HCT116 (cell line): ENCODE measurements at regions not wholly inside any gene's neighbourhood (a gene's known extent, or its start where the extent isn't known, plus 50 kb on each side); places are given as distances from the start of the nearest gene placed in this dataset.

Source experiments
- ATAC-seq: fragments of 200-7000 bp; cut with Tn5 transposase; 2 replicates; pipeline ENCODE4 v1.9.1; 2020; ENCODE audit warnings: mild to moderate bottlenecking, moderate library complexity
- BruUV-seq: library from RNA; stranded (reverse); fragments of 400-500 nt; replicated peaks from 2 replicates; lab custom pipeline; 2021; lab: Mats Ljungman, UMichigan
- CTCF ChIA-PET: fragments of 300-600 bp; sonication (Branson Sonifier 250); formaldehyde crosslinking; loops from one replicate; lab custom pipeline; 2021; ENCODE audit warnings: antibody characterized with exemption; lab: Charles Lee
- POLR2A ChIA-PET: fragments of 300-600, 350-600 bp; sonication (Branson Sonifier 250); formaldehyde crosslinking; loops from one replicate; lab custom pipeline; 2021; ENCODE audit warnings: antibody characterized with exemption; lab: Charles Lee
- RAD21 ChIA-PET, 2 experiments: fragments of 300-600 bp; sonication (Branson Sonifier 250); formaldehyde crosslinking; loops; one replicate each; lab custom pipeline; 2023; ENCODE audit warnings: low total read pairs in 2 of 2; ENCODE audit not compliant: uncharacterized antibody in 2 of 2, unreplicated experiment in 2 of 2, low non-redundant PET in 1 of 2; lab: Charles Lee
- DNase-seq: peaks from one replicate; pipeline ENCODE4 v3.0.0-alpha.2; 2010; ENCODE audit warnings: low read depth, low spot score
- H2AFZ ChIP-seq: fragments of 200-600 bp; shearing (Covaris generic), sonication (generic); 2 replicates; pipeline ENCODE4 v1.6.1; 2017; ENCODE audit warnings: low read depth, mixed run types, mixed read lengths, antibody characterized with exemption, low read length; ENCODE audit not compliant: poor library complexity, severe bottlenecking
- H3K27ac ChIP-seq: 2 replicates; pipeline ENCODE4 v1.5.1; 2012; ENCODE audit warnings: low read depth, low read length
- H3K27me3 ChIP-seq: fragments of 200-600 bp; sonication (generic); 2 replicates; pipeline ENCODE4 v1.6.1; 2016; ENCODE audit warnings: mixed run types, low read length, mixed read lengths; ENCODE audit not compliant: insufficient read depth
- H3K36me3 ChIP-seq, 2 experiments: fragments of 200-500 bp in 1 of 2; fragments of 200-600 bp in 1 of 2; sonication (Bioruptor generic) in 1 of 2; sonication (generic) in 1 of 2; 2 replicates each; pipeline versions ENCODE4 v1.5.1 to v1.6.1; 2014 to 2016; ENCODE audit warnings: low read length in 2 of 2, inconsistent platforms in 1 of 2, mixed read lengths in 1 of 2, mixed run types in 1 of 2; ENCODE audit not compliant: insufficient read depth in 2 of 2, control insufficient read depth in 1 of 2
- H3K4me1 ChIP-seq, 2 experiments: fragments of 200-600 bp in 1 of 2; sonication (generic) in 1 of 2; 2 replicates each; pipeline versions ENCODE4 v1.5.1 to v1.6.1; 2012 to 2017; ENCODE audit warnings: low read length in 2 of 2, inconsistent platforms in 1 of 2, mild to moderate bottlenecking in 1 of 2, mixed read lengths in 1 of 2, mixed run types in 1 of 2, moderate library complexity in 1 of 2; ENCODE audit not compliant: insufficient read depth in 2 of 2, control insufficient read depth in 1 of 2
- H3K4me2 ChIP-seq: fragments of 200-600 bp; sonication (generic); 2 replicates; pipeline ENCODE4 v1.6.1; 2017; ENCODE audit warnings: mixed run types, low read length, mixed read lengths
- H3K4me3 ChIP-seq, 2 experiments: fragments of 200-600 bp in 1 of 2; sonication (generic) in 1 of 2; replicated peaks in 1 of 2; 2 replicates each; pipeline ENCODE4 v1.5.1; 2011 to 2016; ENCODE audit warnings: low read length in 2 of 2, control low read depth in 1 of 2, low read depth in 1 of 2, mild to moderate bottlenecking in 1 of 2, mixed read lengths in 1 of 2, mixed run types in 1 of 2
- H3K79me2 ChIP-seq: fragments of 200-600 bp; sonication (generic); 2 replicates; pipeline ENCODE4 v1.6.1; 2017; ENCODE audit warnings: mild to moderate bottlenecking, mixed run types, low read length, moderate library complexity, mixed read lengths; ENCODE audit not compliant: insufficient read depth
- H3K9ac ChIP-seq: fragments of 200-600 bp; sonication (generic); 2 replicates; pipeline ENCODE4 v1.6.1; 2016; ENCODE audit warnings: low read length, mixed read lengths
- H3K9me2 ChIP-seq: fragments of 200-600 bp; sonication (generic), shearing (Covaris generic); 2 replicates; pipeline ENCODE4 v1.6.1; 2017; ENCODE audit warnings: mixed run types, mild to moderate bottlenecking, moderate library complexity; ENCODE audit not compliant: insufficient read depth
- H3K9me3 ChIP-seq, 2 experiments: fragments of 200-500 bp in 1 of 2; fragments of 200-600 bp in 1 of 2; sonication (Bioruptor generic) in 1 of 2; sonication (generic) in 1 of 2; 2 replicates each; pipeline ENCODE4 v1.6.1; 2014 to 2017; ENCODE audit warnings: low read length in 2 of 2, mixed read lengths in 2 of 2, inconsistent platforms in 1 of 2, low read depth in 1 of 2, mild to moderate bottlenecking in 1 of 2, mixed run types in 1 of 2, moderate library complexity in 1 of 2; ENCODE audit not compliant: control insufficient read depth in 1 of 2, insufficient read depth in 1 of 2
- H4K20me1 ChIP-seq: fragments of 200-600 bp; sonication (generic), shearing (Covaris generic); 2 replicates; pipeline ENCODE4 v1.6.1; 2017; ENCODE audit warnings: mixed run types, mild to moderate bottlenecking, moderate library complexity; ENCODE audit not compliant: insufficient read depth
- CEBPB ChIP-seq: IDR thresholded peaks from 2 replicates; pipeline ENCODE4 v1.6.1; 2012; ENCODE audit warnings: low read depth
- EGR1 ChIP-seq: IDR thresholded peaks from 2 replicates; pipeline ENCODE4 v1.6.1; 2012; ENCODE audit warnings: low read depth
- ELF1 ChIP-seq: IDR thresholded peaks from 2 replicates; pipeline ENCODE4 v1.6.1; 2012; ENCODE audit warnings: low read depth, borderline replicate concordance
- EZH2phosphoT487 ChIP-seq: fragments of 200-600 bp; IDR thresholded peaks from 2 replicates; pipeline ENCODE4 v1.6.1; 2018; ENCODE audit warnings: antibody characterized with exemption, borderline replicate concordance
- FOSL1 ChIP-seq: IDR thresholded peaks from 2 replicates; pipeline ENCODE4 v1.6.1; 2012; ENCODE audit warnings: low read depth
- POLR2AphosphoS5 ChIP-seq: IDR thresholded peaks from 2 replicates; pipeline ENCODE4 v1.6.1; 2011; ENCODE audit warnings: mild to moderate bottlenecking, low read depth, low read length, moderate library complexity
- RAD21 ChIP-seq: IDR thresholded peaks from 2 replicates; pipeline ENCODE4 v1.6.1; 2012; ENCODE audit warnings: low read depth, mild to moderate bottlenecking
- SIN3A ChIP-seq: IDR thresholded peaks from 2 replicates; pipeline ENCODE4 v1.6.1; 2012; ENCODE audit warnings: low read depth
- YY1 ChIP-seq: IDR thresholded peaks from 2 replicates; pipeline ENCODE4 v1.6.1; 2011; ENCODE audit warnings: low read length, low read depth, moderate library complexity, mild to moderate bottlenecking; ENCODE audit not compliant: insufficient replicate concordance; ENCODE audit errors: extremely low read depth
- ZNF274 ChIP-seq: fragments of 200-500 bp; sonication (Bioruptor generic); IDR thresholded peaks from 2 replicates; pipeline ENCODE4 v1.6.1; 2014; ENCODE audit warnings: mild to moderate bottlenecking, low read depth, low read length, inconsistent platforms
- intact Hi-C: fragments of 100-400 bp; cut with micrococcal nuclease; formaldehyde crosslinking; loops from 2 replicates; pipeline ENCODE4 v1.10.0; 2022
- TF ChIP-seq, protein P1 (sequence below): IDR thresholded peaks from 2 replicates; pipeline ENCODE4 v1.6.1; 2012

DNA sequence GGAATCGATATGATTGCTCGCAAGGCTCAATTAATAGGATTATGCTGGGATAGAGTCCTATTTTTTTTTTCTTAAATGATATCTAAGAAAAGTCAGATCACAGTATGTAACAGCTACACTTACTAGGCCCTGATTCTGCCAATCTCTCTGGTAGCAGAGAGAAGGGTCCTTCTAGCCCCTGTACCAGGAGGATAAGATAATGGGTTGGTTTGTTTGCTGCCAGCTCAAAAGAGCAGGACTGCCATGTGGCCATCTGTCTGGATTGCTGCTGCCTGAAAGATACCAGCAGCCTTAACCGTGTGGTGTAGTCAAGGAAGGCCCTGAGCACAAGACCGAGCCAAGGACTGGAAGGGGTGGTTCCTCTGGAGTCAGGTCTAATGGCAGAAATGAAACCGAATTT, 236.4 kb downstream of the KLF13 start:
- H3K36me3 ChIP-seq = no peaks in the 10 kb centered on the region
- no peaks in the 10 kb centered on the region; a peak in 1 of 4 replicates for H3K9me3 ChIP-seq
- no peaks in the 10 kb centered on the region for H3K79me2 ChIP-seq
- ChIA-PET CTCF (no interaction called here), RAD21 (no interaction called here), POLR2A (no interaction called here)
- no peaks in the 10 kb centered on the region; the same call in 1 of the 2 replicates for H4K20me1 ChIP-seq
- no peaks in the 10 kb centered on the region for H3K4me1 ChIP-seq
- TF ChIP-seq, protein P1, sequence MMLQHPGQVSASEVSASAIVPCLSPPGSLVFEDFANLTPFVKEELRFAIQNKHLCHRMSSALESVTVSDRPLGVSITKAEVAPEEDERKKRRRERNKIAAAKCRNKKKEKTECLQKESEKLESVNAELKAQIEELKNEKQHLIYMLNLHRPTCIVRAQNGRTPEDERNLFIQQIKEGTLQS = no peak
- TF ChIP-seq ZNF274 (no peak), SIN3A (no peak), EZH2phosphoT487 (no peak), EGR1 (no peak), CEBPB (no peak)
- no peak overlapping the region for H3K4me2 ChIP-seq
- no peaks in the 10 kb centered on the region for H3K9me2 ChIP-seq
- no TSS peak for BruUV-seq
- intact Hi-C loops = no loop called here
- no peak overlapping the region for H3K27ac ChIP-seq
- DNase-seq = no peak
- ATAC-seq = no peak
- H3K9ac ChIP-seq = no peak overlapping the region
- no peak overlapping the region for H3K4me3 ChIP-seq
- H2AFZ ChIP-seq = no peak overlapping the region
- H3K27me3 ChIP-seq = no peaks in the 10 kb centered on the region

DNA sequence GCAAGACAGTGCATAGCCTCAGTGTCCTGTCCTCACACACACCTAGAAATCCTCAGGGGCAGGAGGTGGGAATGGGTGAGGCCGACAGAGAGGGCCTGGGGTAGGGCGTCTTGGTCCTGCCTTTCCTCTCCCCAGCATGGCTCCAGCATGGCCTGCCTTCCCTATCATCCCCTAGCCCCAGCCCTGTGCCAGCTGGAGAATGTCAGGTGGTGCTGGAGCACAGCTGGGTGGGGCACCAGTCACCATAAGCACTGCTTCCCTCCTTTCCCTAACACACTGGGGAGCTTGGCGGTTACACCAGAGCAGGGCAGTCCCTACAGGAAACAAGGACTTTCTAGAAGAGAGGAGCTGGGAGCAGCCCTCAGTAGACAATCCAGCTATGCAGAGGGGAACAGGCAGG, 236.8 kb downstream of the KLF13 start:
- RAD21 ChIA-PET = no interaction called here
- Histone ChIP-seq H3K4me2 (no peak overlapping the region), H3K27ac (no peak overlapping the region), H3K36me3 (no peaks in the 10 kb centered on the region), H3K9me3 (no peaks in the 10 kb centered on the region; a peak in 1 of 4 replicates), H3K27me3 (no peaks in the 10 kb centered on the region), H4K20me1 (no peaks in the 10 kb centered on the region; the same call in 1 of the 2 replicates), H3K79me2 (no peaks in the 10 kb centered on the region), H3K9me2 (no peaks in the 10 kb centered on the region), H3K4me3 (no peak overlapping the region), H3K9ac (no peak overlapping the region), H3K4me1 (no peaks in the 10 kb centered on the region), H2AFZ (no peak overlapping the region)
- DNase-seq = no peak
- intact Hi-C loops = no loop called here
- BruUV-seq = no TSS peak
- CTCF ChIA-PET = no interaction called here
- POLR2A ChIA-PET = no interaction called here
- no peak for ATAC-seq
- TF ChIP-seq ELF1 (no peak), RAD21 (no peak), POLR2AphosphoS5 (no peak), ZNF274 (no peak), SIN3A (no peak), FOSL1 (no peak), YY1 (no peak), EGR1 (no peak)
